ENCODE measurements at regions not wholly inside any gene's neighbourhood (a gene's known extent, or its start where the extent isn't known, plus 50 kb on each side); places are given as distances from the start of the nearest gene placed in this dataset.

DNA sequence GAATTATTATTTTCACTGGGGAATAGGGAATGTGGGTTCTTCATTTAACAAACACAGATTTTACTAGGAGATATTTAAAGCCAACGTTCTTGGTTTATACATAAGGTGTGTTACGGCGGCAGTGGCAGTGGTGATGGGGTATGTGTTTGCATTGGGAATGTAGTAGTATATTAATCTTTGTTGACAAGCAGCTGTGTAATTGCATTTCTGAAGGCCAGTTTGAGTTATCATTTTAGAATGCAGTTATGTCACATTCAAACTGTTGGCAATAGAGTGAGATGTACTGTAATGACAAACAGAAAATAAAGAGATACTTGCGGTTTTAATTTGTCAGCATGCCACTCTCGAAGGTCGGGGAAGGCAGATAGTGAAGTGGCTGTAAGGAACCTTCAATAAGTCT lies 628.6 kb upstream of the POM121L12 start:
- TF ChIP-seq CTCF (IDR thresholded peaks at IDR 0.05; ENCODE audit: low read depth, low read length, poor library complexity, severe bottlenecking) = no peak
- no peak for TF ChIP-seq EZH2phosphoT487 (IDR thresholded peaks at IDR 0.05; ENCODE audit: borderline replicate concordance, low read length)

All from DOHH2 (cell line).